H1 (cell line): ENCODE measurements at regions not wholly inside any gene's neighbourhood (a gene's known extent, or its start where the extent isn't known, plus 50 kb on each side); places are given as distances from the start of the nearest gene placed in this dataset.

Source experiments
- CTCF ChIA-PET: fragments of 300-600 bp; sonication (Branson Sonifier 250); formaldehyde crosslinking; loops from one replicate; lab custom pipeline; 2021; ENCODE audit not compliant: partially characterized antibody; lab: Charles Lee
- POLR2A ChIA-PET: fragments of 300-600 bp; sonication (Branson Sonifier 250); formaldehyde crosslinking; loops from one replicate; lab custom pipeline; 2021; ENCODE audit warnings: inconsistent platforms; ENCODE audit not compliant: partially characterized antibody; lab: Charles Lee
- DNase-seq, 2 experiments: peaks; one replicate each; pipeline versions ENCODE4 v3.0.0 to v3.0.0-alpha.2; 2010 to 2022; ENCODE audit warnings: low spot score in 2 of 2, low read depth in 1 of 2, mixed read lengths in 1 of 2
- FAIRE-seq: peaks from 2 replicates; lab custom pipeline; 2011; peaks lifted over from hg19 to GRCh38; lab: Jason Lieb, UNC
- H2AFZ ChIP-seq: 2 replicates; pipeline ENCODE4 v1.8.1; 2012; ENCODE audit warnings: low read length, inconsistent platforms
- H2AK5ac ChIP-seq: 2 replicates; pipeline ENCODE4 v1.6.1; 2013; ENCODE audit warnings: low read depth, low read length
- H2BK120ac ChIP-seq: replicated peaks from 2 replicates; pipeline ENCODE3; 2013; ENCODE audit warnings: low read depth, low read length, inconsistent platforms
- H2BK12ac ChIP-seq: 2 replicates; pipeline ENCODE4 v1.6.1; 2013; ENCODE audit warnings: low read depth, low read length
- H2BK15ac ChIP-seq: 2 replicates; pipeline ENCODE4 v1.6.1; 2013; ENCODE audit warnings: low read length
- H2BK20ac ChIP-seq: 2 replicates; pipeline ENCODE4 v1.6.1; 2013; ENCODE audit warnings: low read length
- H2BK5ac ChIP-seq: 2 replicates; pipeline ENCODE4 v1.6.1; 2013; ENCODE audit warnings: low read depth, low read length
- H3K14ac ChIP-seq: 2 replicates; pipeline ENCODE4 v1.6.1; 2013; ENCODE audit warnings: inconsistent platforms; ENCODE audit not compliant: insufficient read length
- H3K18ac ChIP-seq: 2 replicates; pipeline ENCODE4 v1.6.1; 2013; ENCODE audit warnings: low read length; ENCODE audit errors: extremely low read depth
- H3K23ac ChIP-seq: 2 replicates; pipeline ENCODE4 v1.6.1; 2013; ENCODE audit warnings: inconsistent platforms; ENCODE audit not compliant: insufficient read length
- H3K23me2 ChIP-seq: 2 replicates; pipeline ENCODE4 v1.6.1; 2013; ENCODE audit warnings: low read depth, low read length
- H3K27ac ChIP-seq: 2 replicates; pipeline ENCODE4 v1.6.1; 2011; ENCODE audit warnings: low read depth, low read length, inconsistent platforms
- H3K27me3 ChIP-seq, 4 experiments: replicated peaks in 1 of 4; 1 replicate in 1 of 4; 2 replicates in 3 of 4; pipeline versions ENCODE4 v1.6.1 to v1.8.1; 2011 to 2013; ENCODE audit warnings: low read length in 3 of 4, mild to moderate bottlenecking in 3 of 4, inconsistent platforms in 2 of 4, mixed read lengths in 2 of 4, moderate library complexity in 1 of 4; ENCODE audit not compliant: control insufficient read depth in 3 of 4, insufficient read depth in 3 of 4; ENCODE audit errors: extremely low read depth in 1 of 4
- H3K36me3 ChIP-seq, 4 experiments: 2 replicates each; pipeline versions ENCODE4 v1.6.1 to v1.8.1; 2011 to 2013; ENCODE audit warnings: mild to moderate bottlenecking in 4 of 4, low read length in 3 of 4, moderate library complexity in 2 of 4, control low read depth in 1 of 4, inconsistent platforms in 1 of 4; ENCODE audit not compliant: insufficient read depth in 4 of 4, control insufficient read depth in 2 of 4
- H3K4ac ChIP-seq: replicated peaks from 2 replicates; pipeline ENCODE3; 2013; ENCODE audit warnings: low read length, low read depth, mixed read lengths, inconsistent platforms; ENCODE audit not compliant: insufficient read length
- H3K4me1 ChIP-seq, 4 experiments: replicated peaks in 1 of 4; 1 replicate in 1 of 4; 2 replicates in 3 of 4; pipeline versions ENCODE4 v1.6.1 to v1.8.1; 2011 to 2013; ENCODE audit warnings: low read length in 3 of 4, inconsistent platforms in 2 of 4, mixed read lengths in 1 of 4; ENCODE audit not compliant: insufficient read depth in 4 of 4, control insufficient read depth in 3 of 4
- H3K4me2 ChIP-seq, 2 experiments: 2 replicates each; pipeline versions ENCODE4 v1.6.1 to v1.8.1; 2011 to 2013; ENCODE audit warnings: low read depth in 2 of 2, low read length in 2 of 2, control low read depth in 1 of 2, inconsistent platforms in 1 of 2, mild to moderate bottlenecking in 1 of 2; ENCODE audit not compliant: insufficient read depth in 1 of 2
- H3K4me3 ChIP-seq, 4 experiments: fragments of 200-600, 300-600 bp in 1 of 4; sonication (generic), shearing (Covaris generic), sonication (Bioruptor Twin) in 1 of 4; 2 replicates each; pipeline versions ENCODE4 v1.5.1 to v1.8.1; 2011 to 2016; ENCODE audit warnings: low read length in 4 of 4, low read depth in 3 of 4, control low read depth in 2 of 4, inconsistent platforms in 2 of 4, mild to moderate bottlenecking in 2 of 4, mixed read lengths in 1 of 4, moderate library complexity in 1 of 4; ENCODE audit not compliant: insufficient read depth in 2 of 4; ENCODE audit errors: extremely low read depth in 1 of 4
- H3K56ac ChIP-seq: replicated peaks from 2 replicates; pipeline ENCODE3; 2013; ENCODE audit warnings: low read depth, mild to moderate bottlenecking, mixed read lengths, low read length, inconsistent platforms; ENCODE audit not compliant: insufficient read length
- H3K79me1 ChIP-seq: 2 replicates; pipeline ENCODE4 v1.6.1; 2013; ENCODE audit warnings: low read depth, low read length, control low read depth
- H3K79me2 ChIP-seq, 2 experiments: 2 replicates each; pipeline versions ENCODE4 v1.6.1 to v1.8.1; 2012 to 2013; ENCODE audit warnings: low read length in 2 of 2, mild to moderate bottlenecking in 2 of 2, inconsistent platforms in 1 of 2; ENCODE audit not compliant: insufficient read depth in 2 of 2, control insufficient read depth in 1 of 2
- H3K9ac ChIP-seq, 4 experiments: replicated peaks in 1 of 4; 1 replicate in 1 of 4; 2 replicates in 3 of 4; pipeline versions ENCODE4 v1.6.1 to v1.8.1; 2011 to 2013; ENCODE audit warnings: low read depth in 3 of 4, low read length in 3 of 4, control low read depth in 2 of 4, mild to moderate bottlenecking in 2 of 4, moderate library complexity in 2 of 4, inconsistent platforms in 1 of 4; ENCODE audit errors: extremely low read depth in 1 of 4
- H3K9me3 ChIP-seq, 2 experiments: 2 replicates each; pipeline versions ENCODE4 v1.6.1 to v1.8.1; 2012 to 2013; ENCODE audit warnings: mild to moderate bottlenecking in 2 of 2, moderate library complexity in 2 of 2, control low read depth in 1 of 2, inconsistent platforms in 1 of 2, low read depth in 1 of 2, low read length in 1 of 2, mixed read lengths in 1 of 2; ENCODE audit not compliant: insufficient read depth in 2 of 2
- H4K20me1 ChIP-seq, 2 experiments: replicated peaks in 1 of 2; 2 replicates each; pipeline versions ENCODE3 to v1.8.1; 2011 to 2013; ENCODE audit warnings: inconsistent platforms in 2 of 2, low read length in 2 of 2, mild to moderate bottlenecking in 1 of 2; ENCODE audit not compliant: insufficient read depth in 2 of 2, control insufficient read depth in 1 of 2
- H4K5ac ChIP-seq: 2 replicates; pipeline ENCODE4 v1.6.1; 2013; ENCODE audit warnings: low read length, low read depth, mixed read lengths, inconsistent platforms; ENCODE audit not compliant: insufficient read length
- H4K8ac ChIP-seq: 2 replicates; pipeline ENCODE4 v1.8.0; 2013; ENCODE audit warnings: mild to moderate bottlenecking, moderate library complexity, low read length, inconsistent platforms; ENCODE audit not compliant: insufficient read depth; ENCODE audit errors: extremely low read depth
- H4K91ac ChIP-seq: replicated peaks from 2 replicates; pipeline ENCODE3; 2013; ENCODE audit warnings: low read length, mixed read lengths, inconsistent platforms; ENCODE audit not compliant: insufficient read length
- BCL11A ChIP-seq, 2 experiments: IDR thresholded peaks; one replicate each; pipeline ENCODE4 v1.6.1; 2011; ENCODE audit warnings: low read depth in 2 of 2, low read length in 2 of 2, mild to moderate bottlenecking in 2 of 2
- CHD1 ChIP-seq: IDR thresholded peaks from 2 replicates; pipeline ENCODE4 v1.6.1; 2012; ENCODE audit warnings: low read depth, low read length, improper control_type of control experiment
- EP300 ChIP-seq, 2 experiments: IDR thresholded peaks; 1 replicate in 1 of 2; 2 replicates in 1 of 2; pipeline ENCODE4 v1.6.1; 2011 to 2012; ENCODE audit warnings: low read depth in 2 of 2, low read length in 2 of 2, mild to moderate bottlenecking in 2 of 2, borderline replicate concordance in 1 of 2, inconsistent platforms in 1 of 2, moderate library complexity in 1 of 2
- JUN ChIP-seq: IDR thresholded peaks from 2 replicates; pipeline ENCODE4 v1.6.1; 2011; ENCODE audit warnings: low read depth, mild to moderate bottlenecking, improper control_type of control experiment, low read length
- KDM1A ChIP-seq: fragments of 200-600, 300-600 bp; sonication (generic); IDR thresholded peaks from 2 replicates; pipeline ENCODE4 v1.7.1; 2016; ENCODE audit warnings: mild to moderate bottlenecking, low read length, borderline replicate concordance
- MAFK ChIP-seq: IDR thresholded peaks from 2 replicates; pipeline ENCODE4 v1.6.1; 2012; ENCODE audit warnings: low read depth, mild to moderate bottlenecking, improper control_type of control experiment, low read length
- PHF8 ChIP-seq: fragments of 200-600 bp; sonication (generic); conservative IDR thresholded peaks from 2 replicates; pipeline ENCODE4 v1.7.1; 2012; ENCODE audit warnings: low read depth, mild to moderate bottlenecking, inconsistent platforms, low read length, moderate library complexity
- RBBP5 ChIP-seq: IDR thresholded peaks from 2 replicates; pipeline ENCODE4 v1.7.1; 2012; ENCODE audit warnings: low read depth, mild to moderate bottlenecking, inconsistent platforms, low read length, moderate library complexity, borderline replicate concordance
- SP2 ChIP-seq: IDR thresholded peaks from 2 replicates; pipeline ENCODE4 v1.6.1; 2012; ENCODE audit warnings: mild to moderate bottlenecking, low read length, inconsistent platforms
- SRF ChIP-seq: IDR thresholded peaks from 2 replicates; pipeline ENCODE4 v1.6.1; 2011; ENCODE audit warnings: mild to moderate bottlenecking, low read depth, low read length, moderate library complexity
- TAF1 ChIP-seq: IDR thresholded peaks from 2 replicates; pipeline ENCODE4 v1.6.1; 2011; ENCODE audit warnings: mild to moderate bottlenecking, low read depth, low read length
- YY1 ChIP-seq: IDR thresholded peaks from 2 replicates; pipeline ENCODE4 v1.6.1; 2011; ENCODE audit warnings: low read depth, mild to moderate bottlenecking, low read length
- WGBS, 2 experiments: shearing (Covaris generic) in 1 of 2; methylation state at CpG; one replicate each; pipeline versions ENCODE4 v1.1.6 to v1.1.7; 2013 to 2015; ENCODE audit warnings: low lambda C conversion rate in 2 of 2, mixed read lengths in 2 of 2, inconsistent platforms in 1 of 2, low coverage in 1 of 2, missing lambda C conversion rate in 1 of 2; ENCODE audit not compliant: insufficient replicate concordance in 2 of 2, insufficient coverage in 1 of 2, insufficient read length in 1 of 2; ENCODE audit errors: extremely low coverage in 1 of 2, missing lambda C conversion rate in 1 of 2; 5-methylcytosine and 5-hydroxymethylcytosine counted together

DNA sequence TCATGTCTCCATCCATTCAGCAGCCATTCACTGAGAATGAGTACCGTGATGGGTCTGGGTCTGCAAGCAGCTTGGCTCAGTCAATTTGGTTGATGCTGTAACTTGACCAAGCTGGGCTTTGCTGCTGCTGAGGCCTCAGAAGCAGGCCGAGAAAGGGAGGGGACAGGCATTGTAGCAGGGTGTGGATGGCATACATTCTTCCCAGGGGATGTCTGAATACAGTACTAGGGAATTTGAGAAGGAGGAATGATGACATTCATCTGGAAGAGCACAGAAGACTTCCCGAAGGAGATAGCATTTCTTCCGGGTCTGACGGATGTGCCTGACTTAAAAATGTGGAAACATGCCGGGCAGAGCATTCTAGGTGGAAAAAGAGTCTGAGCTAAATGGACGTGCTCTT is 105.3 kb upstream of the ADPGK start:
- Histone ChIP-seq H3K9me3 (no peaks in the 10 kb centered on the region), H3K27ac (no peak overlapping the region), H2AFZ (no peak overlapping the region), H3K4ac (no peak overlapping the region), H3K79me1 (no peaks in the 10 kb centered on the region), H3K23ac (no peak overlapping the region), H3K4me1 (no peaks in the 10 kb centered on the region), H2BK12ac (no peak overlapping the region), H3K36me3 (no peaks in the 10 kb centered on the region), H3K56ac (no peak overlapping the region), H3K27me3 (no peaks in the 10 kb centered on the region), H2AK5ac (no peak overlapping the region), H2BK15ac (no peak overlapping the region), H2BK120ac (no peak overlapping the region), H3K4me3 (no peak overlapping the region), H2BK20ac (no peak overlapping the region), H4K20me1 (no peaks in the 10 kb centered on the region), H3K23me2 (no peaks in the 10 kb centered on the region), H4K91ac (no peak overlapping the region), H3K9ac (no peak overlapping the region), H2BK5ac (no peak overlapping the region), H3K4me2 (no peak overlapping the region), H3K18ac (no peak overlapping the region), H3K79me2 (no peaks in the 10 kb centered on the region), H4K5ac (no peak overlapping the region), H4K8ac (no peak overlapping the region), H3K14ac (no peak overlapping the region)
- no peak for DNase-seq
- TF ChIP-seq KDM1A (no peak), CHD1 (no peak), BCL11A (IDR thresholded peaks at IDR 0.05; ENCODE audit: low read depth in 2 of 2, low read length in 2 of 2) (no peak), EP300 (IDR thresholded peaks at IDR 0.05; ENCODE audit: borderline replicate concordance in 1 of 2, low read depth in 2 of 2, low read length in 2 of 2) (no peak), SP2 (no peak), JUN (no peak), MAFK (no peak), SRF (no peak), PHF8 (no peak), YY1 (no peak), RBBP5 (no peak), TAF1 (no peak)
- no peak for FAIRE-seq
- ChIA-PET POLR2A (no interaction called here), CTCF (interaction anchor here (0.9 to 1.6 kb wide), 5 partner anchors 11 to 384 kb away, joined by 3 to 5 read pairs (median 3); no protein-coding TSS in a partner anchor)
- 86% methylated on average over 7 of the region's 7 CpGs; no CpG with 5 or more reads in 1 of the 2 experiments for WGBS, 2 experiments
